HG03045 (cell line): ENCODE measurements at regions not wholly inside any gene's neighbourhood (a gene's known extent, or its start where the extent isn't known, plus 50 kb on each side); places are given as distances from the start of the nearest gene placed in this dataset.
"Not testable (repeated sequence)": the region's sequence is repeated elsewhere in the genome, so short reads cannot be mapped to it uniquely, and the experiment has no call there.

Experiments
- ATAC-seq: cut with Tn5 transposase; IDR thresholded peaks from one replicate; pipeline ENCODE4 v1.9.1; 2021; ENCODE audit warnings: mild to moderate bottlenecking, moderate library complexity; ENCODE audit not compliant: unreplicated experiment

- no peak for ATAC-seq
Observed at GRCh38 chr12:115898670-115899069, 378.8 kb downstream of the MED13L start.

- ATAC-seq: no peak
Observed at GRCh38 chr12:115897729-115898128, 379.8 kb downstream of the MED13L start.

GRCh38 chr12:115895247-115895646 lies 382.2 kb downstream of the MED13L start:
- ATAC-seq: no peak

- no peak for ATAC-seq
Observed at GRCh38 chr12:115891556-115892164, 385.8 kb downstream of the MED13L start.

- ATAC-seq: no peak
Observed at GRCh38 chr12:115886666-115887065, 390.8 kb downstream of the MED13L start.

GRCh38 chr12:115885040-115885690 lies 392.3 kb downstream of the MED13L start:
- ATAC-seq: no peak

GRCh38 chr12:115882936-115883335 lies 394.6 kb downstream of the MED13L start:
- no peak for ATAC-seq

GRCh38 chr12:115880238-115880637 lies 397.3 kb downstream of the MED13L start:
- no peak for ATAC-seq

GRCh38 chr12:115879354-115879753 lies 398.1 kb downstream of the MED13L start:
- no peak for ATAC-seq

GRCh38 chr12:115873451-115874082 lies 403.9 kb downstream of the MED13L start:
- ATAC-seq: no peak

GRCh38 chr12:115872919-115873357 lies 404.6 kb downstream of the MED13L start:
- no peak for ATAC-seq

GRCh38 chr12:115872212-115872611 lies 405.3 kb downstream of the MED13L start:
- no peak for ATAC-seq

- no peak for ATAC-seq
Observed at GRCh38 chr12:115871714-115872113, 405.8 kb downstream of the MED13L start.

GRCh38 chr12:115870510-115870909 lies 407.0 kb downstream of the MED13L start:
- ATAC-seq: no peak

- ATAC-seq: no peak
Observed at GRCh38 chr12:115870021-115870420, 407.5 kb downstream of the MED13L start.

GRCh38 chr12:115869604-115870003 lies 407.9 kb downstream of the MED13L start:
- no peak for ATAC-seq

GRCh38 chr12:115868624-115869023 lies 408.9 kb downstream of the MED13L start:
- ATAC-seq: no peak

GRCh38 chr12:115867854-115868253 lies 409.6 kb downstream of the MED13L start:
- no peak for ATAC-seq

- ATAC-seq: no peak
Observed at GRCh38 chr12:115866909-115867525, 410.5 kb downstream of the MED13L start.

- not testable (repeated sequence) for ATAC-seq
Observed at GRCh38 chr12:115866281-115866680, 411.2 kb downstream of the MED13L start.

GRCh38 chr12:115864396-115864795 lies 413.1 kb downstream of the MED13L start:
- no peak for ATAC-seq

- ATAC-seq: no peak
Observed at GRCh38 chr12:115860619-115861018, 416.9 kb downstream of the MED13L start.
